ENCODE measurements at regions not wholly inside any gene's neighbourhood (a gene's known extent, or its start where the extent isn't known, plus 50 kb on each side); places are given as distances from the start of the nearest gene placed in this dataset.
"Not testable (repeated sequence)": the region's sequence is repeated elsewhere in the genome, so short reads cannot be mapped to it uniquely, and the experiment has no call there.

DNA sequence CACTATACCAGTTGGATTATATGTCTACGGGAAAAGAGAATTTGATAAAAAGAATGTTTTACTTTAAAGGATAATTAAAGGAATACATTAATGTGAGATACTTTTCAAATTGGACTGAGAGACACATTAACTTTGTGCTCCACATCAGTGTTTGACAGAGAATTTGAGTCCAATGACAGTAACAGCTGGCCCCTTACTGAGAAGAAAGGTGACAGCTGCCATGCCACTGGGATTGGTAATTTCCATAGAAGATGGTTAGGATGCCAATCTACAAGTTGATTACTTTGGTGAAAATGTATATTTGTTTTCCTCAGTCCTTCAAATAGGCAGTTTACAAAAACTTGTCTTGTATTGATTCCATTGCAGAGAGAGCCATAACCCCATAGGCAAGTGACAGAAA is 578.4 kb downstream of the SLCO4C1 start:
- no peak for DNase-seq

DNA sequence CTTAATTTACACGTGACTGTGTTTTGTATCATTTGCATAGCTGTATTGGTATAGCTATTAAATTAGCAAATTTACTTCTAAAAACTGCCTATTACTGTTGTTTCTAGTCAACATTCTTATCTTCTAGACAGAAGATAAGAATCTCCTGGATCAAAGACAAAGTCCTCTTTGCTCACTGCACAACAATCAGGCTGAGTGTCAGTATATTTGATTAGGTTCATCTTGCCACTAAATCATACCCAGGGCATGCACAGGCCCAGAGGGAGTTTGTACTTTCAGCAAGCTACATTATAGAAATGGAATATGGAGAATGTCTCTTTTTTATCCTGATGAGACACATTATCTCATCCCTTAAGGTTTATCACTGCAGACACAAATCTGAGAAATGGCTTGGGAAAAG is 579.1 kb downstream of the SLCO4C1 start:
- DNase-seq: no peak

DNA sequence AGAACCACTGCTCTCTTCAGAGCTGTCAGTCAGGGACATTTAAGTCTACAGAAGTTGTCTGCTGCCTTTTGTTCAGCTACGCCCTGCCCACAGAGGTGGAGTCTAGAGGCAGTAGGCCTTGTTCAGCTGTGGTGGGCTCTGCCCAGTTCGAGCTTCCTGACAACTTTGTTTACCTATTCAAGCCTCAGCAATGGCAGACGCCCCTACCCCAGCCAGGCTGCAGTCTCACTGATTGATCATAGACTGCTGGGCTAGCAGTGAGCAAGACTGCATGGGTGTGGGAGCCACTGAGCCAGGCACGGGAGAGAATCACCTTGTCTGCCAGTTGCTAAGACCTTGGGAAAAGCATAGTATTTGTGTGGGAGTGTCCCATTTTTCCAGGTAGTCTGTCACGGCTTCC is 580.3 kb downstream of the SLCO4C1 start:
- not testable (repeated sequence) for DNase-seq

DNA sequence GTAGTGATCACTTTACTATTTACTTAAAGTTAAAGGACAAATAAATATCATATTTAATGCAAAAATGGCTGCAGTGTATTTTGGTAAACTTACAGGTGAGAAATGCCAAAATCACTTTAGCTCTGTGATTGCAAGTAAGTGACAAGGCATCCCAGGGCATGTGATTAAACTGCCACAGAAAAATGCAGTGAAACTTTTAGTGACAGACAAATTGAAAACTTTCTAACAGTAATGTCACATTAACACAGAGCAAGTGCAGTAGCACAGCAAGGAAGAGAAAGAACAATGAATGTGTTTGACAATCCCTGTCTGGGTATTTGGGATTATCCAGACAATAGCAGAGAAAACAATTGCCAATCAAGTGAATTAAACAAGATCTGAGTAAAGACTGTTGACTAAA is 606.8 kb downstream of the SLCO4C1 start:
- no peak for DNase-seq

DNA sequence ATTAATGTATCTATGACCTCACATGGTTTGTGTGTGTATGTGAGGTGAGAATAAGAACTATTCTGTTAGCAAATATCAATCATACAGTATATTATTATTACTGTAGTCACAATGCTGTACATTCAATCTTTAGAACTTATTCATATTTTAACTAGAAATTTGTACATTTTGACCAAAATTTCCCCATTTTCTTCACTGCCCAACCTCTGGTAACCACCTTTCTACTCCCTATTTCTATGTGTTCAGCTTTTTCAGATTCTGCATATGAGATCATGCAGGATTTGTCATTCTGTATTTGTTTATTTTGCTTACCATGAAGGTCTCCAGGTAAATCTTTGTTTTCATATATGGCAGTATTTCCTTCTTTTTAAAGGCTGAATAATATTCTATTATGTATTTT is 607.9 kb downstream of the SLCO4C1 start:
- no peak for DNase-seq

DNA sequence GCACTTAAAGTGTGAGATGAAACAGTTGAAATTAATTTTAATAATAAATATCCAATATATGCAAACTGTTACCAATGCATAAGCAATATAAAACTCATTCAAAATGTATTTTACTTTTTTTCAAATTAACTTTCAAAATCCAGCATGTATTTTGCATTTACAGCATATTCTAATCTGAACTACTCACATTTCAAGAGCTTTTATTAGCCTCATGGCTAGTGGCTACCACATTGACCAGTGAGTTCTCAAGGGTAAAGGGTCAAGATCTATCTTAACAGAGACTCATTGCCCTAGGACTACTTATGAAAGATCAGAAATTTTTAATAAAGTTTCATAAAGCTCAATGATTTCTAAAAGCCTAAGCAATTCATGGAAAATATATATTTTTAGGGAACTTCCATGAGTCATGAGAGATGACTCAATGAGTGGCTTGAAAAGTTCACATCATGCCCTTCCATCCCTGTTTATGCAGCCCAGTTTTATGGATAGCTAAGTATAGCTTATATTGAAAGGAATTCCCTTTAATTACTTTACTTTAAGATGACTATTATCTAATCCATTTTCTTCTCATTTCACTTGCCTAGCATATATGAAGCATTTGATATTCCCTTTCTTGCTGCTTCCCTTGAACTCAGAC is 608.6 kb downstream of the SLCO4C1 start:
- DNase-seq: no peak

DNA sequence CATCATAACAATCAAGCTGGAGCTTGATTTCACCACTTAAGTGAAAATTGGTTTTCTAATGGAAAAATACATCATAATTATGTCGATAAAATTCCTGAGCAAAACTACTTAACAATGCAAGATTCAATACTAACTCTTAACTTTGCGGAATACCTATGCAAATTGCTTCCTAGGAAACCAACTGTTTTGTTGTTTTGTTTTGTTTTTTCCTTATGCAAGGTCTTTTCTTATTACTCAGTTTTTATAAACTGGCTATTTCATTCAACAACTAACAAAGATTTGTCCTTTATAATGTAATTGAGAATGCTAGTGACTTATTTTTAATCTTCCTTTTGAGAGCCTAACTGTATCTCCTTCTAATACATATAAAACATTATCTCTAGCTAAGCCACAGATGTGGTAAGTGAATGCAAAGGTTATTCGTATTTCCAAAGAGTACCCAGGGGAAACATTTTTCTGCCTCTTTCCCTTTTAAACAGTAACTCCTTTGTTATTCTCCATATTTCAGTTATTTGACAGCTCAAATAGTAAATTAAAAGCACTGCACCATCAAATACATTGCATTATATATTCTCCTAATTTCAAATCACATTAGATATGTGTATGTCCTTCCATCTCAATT is 609.4 kb downstream of the SLCO4C1 start:
- DNase-seq: no peak

DNA sequence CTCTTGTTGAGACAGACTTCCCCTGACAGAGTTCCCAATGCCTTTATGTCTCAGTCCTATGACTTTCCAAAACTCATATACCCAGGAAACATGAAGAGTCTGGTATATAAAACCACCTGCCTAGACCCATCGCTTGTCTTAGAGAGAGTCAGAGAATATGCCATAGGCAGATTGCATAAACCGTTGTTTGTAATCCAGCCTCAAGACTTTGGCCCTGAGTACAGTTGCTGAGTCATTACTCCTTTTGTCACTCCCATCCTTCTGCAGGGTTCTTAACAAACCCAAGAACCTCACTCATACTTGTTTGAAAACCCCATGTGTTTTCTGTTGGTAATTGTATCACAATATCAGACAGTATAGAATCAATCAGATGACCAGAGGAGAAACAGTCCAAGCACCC is 616.3 kb downstream of the SLCO4C1 start:
- DNase-seq: no peak

DNA sequence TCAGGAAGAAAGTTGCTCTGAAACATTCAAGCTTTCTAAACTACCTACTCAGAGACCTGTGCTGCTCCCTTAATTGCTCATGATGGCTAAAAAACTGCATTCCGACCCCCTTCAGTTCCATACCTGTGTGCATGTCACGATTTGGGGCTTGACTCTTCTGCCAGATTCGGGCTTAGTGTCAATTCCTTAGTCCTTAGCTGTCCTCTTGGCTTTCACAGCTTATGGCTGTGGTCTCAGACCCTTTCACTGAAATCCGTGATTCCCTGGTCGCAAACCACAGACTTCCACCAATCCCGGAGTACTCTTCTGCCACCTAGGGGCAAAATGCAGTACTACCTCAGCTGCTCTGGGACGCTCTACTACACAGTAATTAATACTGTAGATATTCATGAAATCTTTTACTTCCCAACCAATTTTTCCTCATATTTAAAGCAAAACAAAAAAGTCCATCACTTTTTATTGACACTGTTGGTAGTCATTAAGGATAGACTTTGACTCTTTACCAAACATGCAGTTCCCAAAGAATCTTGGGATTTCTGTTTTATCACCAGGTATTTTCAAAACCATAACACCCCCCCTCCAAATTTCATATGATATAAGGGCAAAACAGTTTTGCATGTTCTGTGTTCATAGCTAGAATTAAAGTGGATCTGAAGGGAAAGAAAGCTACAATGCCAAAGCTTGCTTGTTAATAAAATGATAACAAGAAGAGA is 617.4 kb downstream of the SLCO4C1 start:
- no peak for DNase-seq

DNA sequence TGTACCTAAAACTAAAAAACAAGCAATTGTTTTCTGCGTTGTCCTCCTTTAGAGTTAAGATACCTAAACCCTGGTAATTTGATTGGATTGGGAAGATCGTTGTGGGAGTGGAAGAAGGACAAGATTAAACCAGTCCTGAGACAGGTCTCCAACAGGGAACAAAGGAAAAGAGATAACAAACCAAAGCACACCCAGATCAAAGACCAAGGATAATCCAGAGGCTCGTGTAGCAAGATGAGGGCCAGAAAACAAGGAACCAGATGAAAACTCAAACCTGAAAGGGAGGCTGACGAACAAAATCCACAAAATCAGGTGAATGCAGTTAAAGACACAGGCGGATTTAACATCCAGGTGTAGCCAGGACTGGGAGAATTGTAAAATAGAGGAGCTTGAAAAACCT is 618.1 kb downstream of the SLCO4C1 start:
- no peak for DNase-seq

DNA sequence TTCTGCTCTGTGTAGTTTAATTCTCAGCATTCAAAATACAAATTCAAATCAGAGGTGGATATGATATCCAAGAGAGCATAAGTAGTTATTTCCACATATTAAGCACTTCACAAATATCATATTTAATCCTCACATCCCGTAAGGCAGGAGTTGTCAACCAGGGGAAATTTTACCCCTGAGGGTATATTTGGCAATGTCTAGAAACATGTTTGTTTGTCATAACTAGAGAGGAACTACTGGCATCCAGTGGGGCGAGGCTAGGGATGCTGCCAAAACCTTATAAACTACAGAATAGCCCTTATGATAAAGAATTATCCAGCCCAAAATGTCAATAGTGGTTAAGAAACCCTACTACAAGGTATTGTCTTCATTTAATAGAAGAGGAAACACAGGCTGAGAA is 619.4 kb downstream of the SLCO4C1 start:
- DNase-seq: no peak

DNA sequence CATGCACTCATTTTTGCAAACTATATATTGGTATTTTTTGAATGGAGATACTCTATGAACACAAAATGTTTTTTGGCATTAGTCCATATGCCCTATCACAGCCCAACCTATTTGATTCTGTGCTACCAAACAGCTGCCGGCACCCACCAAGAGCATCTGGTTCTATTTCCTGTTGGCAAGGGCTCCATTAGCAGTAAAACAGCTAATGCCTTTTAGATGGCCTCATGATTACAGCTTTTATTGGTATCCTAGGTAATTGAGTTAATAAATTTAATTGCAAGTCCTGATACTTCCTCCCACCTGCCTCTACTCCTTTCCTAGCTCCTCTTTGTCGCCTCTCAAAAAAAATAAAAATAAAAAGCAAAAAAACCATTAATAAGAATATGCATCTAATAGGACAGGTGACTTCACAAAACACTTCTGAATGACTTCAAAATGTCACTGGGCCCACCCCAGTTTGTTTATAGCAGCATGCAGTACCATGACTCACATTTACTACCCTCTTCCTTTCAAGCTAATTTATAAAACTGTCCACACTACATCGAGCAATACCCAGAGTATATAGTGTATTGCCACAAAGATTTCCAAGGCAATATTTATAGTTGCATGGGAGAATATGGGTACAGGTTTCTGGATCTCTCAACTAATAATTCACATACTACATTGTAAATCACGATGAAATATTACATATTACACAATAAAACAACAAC is 620.4 kb downstream of the SLCO4C1 start:
- peak; percentile 60 for DNase-seq

DNA sequence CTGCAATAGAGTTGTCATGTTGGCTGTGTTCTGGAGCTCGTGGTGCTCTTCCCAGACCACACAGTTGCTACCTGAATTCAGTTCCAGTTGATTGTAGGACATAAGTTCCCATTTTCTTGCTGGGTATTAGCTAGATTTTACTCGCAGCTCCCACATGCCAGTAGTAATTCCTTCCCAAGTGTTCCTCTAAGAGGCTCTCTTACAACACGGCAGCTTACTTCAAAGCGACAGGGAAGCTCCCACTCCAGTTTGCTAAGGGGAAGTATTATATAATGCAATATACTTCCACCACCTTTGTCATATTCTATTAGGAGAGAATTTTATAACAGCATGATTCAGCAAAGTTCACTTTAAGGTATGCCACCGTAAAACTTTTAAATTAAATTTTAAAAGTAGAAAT is 623.0 kb downstream of the SLCO4C1 start:
- DNase-seq: no peak

DNA sequence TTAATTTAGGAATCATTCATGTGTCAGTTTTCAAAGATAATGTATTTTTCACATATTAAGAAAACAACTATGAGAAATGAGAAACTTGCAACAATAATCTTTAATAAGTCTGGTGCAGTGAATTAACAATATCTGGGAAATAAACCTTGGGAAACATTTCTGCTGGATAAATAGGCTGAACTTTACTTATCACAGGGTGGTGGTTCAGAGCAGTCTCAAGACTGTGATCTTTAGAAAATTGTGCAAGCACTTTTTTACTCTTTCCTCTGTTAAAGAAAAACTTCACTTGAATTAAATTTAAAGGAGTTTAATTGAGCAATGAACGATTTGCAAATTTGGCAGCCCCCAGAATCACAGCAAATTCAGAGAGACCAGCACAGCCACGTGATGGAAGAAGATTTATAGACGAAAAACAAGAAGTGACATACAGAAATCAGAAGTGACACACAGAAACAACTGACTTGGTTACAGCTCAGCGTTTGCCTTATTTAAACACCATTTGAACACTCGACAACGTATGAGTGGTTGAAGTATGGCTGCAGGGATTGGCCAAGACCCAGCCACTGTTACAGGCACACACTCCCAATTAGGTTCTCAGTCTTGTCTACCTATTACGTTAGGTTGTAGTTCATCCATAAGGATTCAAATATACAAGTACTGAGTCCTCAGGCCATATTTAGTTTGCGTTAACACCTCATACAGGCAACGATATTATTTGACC is 631.9 kb downstream of the SLCO4C1 start:
- no peak for DNase-seq

DNA sequence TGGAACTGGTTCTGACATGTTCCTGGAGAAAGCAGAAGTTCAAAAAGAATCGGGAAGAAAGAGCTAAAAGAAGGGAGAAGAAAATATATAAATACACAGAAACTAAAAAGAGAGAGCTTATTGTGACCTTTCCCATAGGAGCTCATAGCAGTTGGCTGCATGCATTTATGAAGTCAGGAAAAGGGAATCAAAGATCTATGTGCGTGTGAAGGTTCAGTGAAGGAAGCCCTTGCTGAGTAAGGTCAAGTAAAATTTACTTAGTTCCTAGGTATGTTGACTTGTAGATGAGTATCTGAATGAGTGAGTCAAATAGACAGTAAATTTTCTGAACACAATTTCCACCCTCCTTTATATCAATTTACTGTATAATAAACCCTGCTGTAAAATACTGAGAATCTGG is 632.5 kb downstream of the SLCO4C1 start:
- no peak for DNase-seq

DNA sequence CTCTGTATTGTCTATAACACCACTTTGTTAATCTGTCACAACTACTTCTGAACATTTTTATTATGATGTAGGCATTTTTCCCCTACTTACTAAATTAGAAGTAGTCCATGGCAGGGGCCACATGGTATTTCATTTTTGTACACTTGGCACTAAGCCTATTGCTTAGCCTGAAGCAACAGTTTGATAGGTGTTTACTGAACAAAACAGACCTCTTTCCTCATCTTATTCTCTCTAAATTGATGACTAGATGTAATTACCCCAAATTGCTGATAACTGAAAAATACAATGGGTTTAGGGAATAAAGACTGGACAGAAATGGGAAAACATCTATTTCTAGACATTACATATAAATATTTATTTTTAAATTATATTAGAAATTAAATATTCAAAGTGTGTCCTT is 633.8 kb downstream of the SLCO4C1 start:
- DNase-seq: no peak

DNA sequence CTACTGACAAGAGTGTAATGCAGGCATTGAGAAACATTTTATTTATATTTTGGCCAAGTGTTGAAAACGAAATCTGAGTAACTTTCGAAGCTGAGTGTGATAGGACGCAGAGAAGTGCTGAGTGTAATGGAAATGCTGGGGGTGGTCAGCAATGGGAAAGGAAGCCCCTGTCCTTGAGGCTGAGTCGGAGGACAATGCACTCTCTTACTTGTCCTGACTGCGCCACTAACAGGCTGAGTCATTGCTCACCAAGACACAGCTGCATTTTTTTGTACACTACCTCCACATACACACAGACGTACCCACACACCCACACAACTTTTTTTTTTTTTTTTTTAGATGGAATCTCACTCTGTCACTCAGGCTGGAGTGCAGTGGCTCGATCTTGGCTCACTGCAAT is 637.7 kb downstream of the SLCO4C1 start:
- no peak for DNase-seq

DNA sequence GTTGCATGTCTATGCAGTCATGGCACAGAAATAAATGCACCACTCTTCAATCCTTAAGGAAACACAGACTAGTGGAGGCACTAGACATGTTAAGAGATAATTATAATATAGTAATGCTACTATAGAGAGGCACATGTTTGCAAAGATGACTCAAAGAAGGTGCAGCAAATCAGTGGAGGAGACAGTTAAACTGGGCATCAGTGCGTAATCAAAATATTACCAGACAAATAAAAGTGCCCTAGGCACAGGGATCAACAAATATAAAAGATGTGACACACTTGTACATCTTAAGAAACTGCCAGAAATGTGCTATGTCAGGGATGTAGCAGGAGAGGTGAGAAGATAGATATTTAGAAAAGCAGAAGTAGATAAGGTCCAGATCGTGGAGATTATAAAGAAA is 642.1 kb downstream of the SLCO4C1 start:
- DNase-seq: no peak

DNA sequence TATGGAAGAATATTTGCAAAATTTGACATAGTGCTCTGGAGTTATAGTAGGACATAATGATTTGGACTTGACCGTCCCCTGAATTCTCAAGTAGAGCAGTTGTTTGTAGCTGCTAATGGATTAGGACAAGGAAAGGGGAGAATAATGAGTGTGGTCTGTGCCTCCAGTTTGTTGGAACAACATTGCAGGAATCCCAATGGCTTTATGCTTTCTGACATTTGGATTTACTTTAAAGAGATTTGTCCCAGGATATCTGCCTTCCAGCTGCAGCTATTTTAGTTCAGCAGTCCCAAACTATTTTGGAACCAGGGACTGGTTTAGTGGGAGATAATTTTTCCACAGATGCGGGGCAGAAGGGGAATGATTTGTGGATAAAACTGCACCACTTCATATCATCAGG is 648.2 kb downstream of the SLCO4C1 start:
- no peak for DNase-seq

DNA sequence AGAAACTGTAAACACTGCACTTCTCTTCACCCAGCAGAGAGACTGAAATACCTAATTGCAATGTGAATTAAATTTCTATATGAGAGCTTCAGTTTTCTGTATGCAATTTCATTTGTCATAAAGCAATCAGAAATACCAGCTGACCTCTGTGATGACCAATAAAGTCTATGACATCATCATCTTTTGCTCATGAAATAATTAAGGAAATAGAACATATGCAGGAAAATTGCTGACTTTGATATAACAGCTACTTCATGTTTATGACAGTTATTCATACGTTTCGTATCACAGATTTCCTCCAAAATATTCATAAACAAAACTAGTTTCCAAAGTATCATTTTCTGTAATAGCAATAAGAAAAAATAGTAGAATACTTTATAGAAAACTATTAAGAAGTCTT is 652.3 kb downstream of the SLCO4C1 start:
- no peak for DNase-seq

DNA sequence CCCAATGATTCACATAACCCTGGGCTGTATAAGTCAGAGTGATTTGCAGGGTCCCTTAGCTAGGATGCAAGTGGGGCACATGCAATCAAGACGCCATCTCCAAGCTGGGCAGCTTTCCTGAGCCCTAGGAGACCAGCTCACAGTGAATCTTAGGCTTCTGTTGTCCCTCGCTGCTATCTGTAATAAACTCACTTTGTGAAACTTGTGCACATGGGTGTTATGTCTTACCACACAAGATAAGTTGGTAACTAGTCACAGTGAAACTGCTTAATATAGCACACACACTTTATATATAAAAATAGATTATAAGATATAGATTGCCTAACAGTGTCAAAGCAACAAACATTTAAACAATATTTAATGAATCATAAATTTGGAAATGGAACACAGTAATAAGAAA is 658.5 kb downstream of the SLCO4C1 start:
- no peak for DNase-seq

DNA sequence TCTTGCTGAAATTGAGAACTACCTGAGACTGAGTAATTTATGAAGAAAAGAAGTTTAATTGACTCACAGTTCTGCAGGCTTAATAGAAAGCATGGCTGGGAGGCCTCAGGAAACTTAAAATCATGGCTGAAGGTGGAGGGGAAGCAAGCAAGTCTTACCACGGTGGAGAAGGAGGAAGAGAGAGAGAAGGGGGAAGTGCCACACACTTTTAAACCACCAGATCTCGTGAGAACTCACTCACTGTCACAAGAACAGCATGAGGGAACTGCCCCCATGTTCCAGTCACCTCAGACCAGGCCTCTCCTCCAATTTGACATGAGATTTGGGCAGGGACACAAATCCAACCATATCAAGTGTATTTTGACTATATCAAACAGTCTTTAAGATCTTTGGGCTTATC is 668.3 kb downstream of the SLCO4C1 start:
- DNase-seq: not testable (repeated sequence)

DNA sequence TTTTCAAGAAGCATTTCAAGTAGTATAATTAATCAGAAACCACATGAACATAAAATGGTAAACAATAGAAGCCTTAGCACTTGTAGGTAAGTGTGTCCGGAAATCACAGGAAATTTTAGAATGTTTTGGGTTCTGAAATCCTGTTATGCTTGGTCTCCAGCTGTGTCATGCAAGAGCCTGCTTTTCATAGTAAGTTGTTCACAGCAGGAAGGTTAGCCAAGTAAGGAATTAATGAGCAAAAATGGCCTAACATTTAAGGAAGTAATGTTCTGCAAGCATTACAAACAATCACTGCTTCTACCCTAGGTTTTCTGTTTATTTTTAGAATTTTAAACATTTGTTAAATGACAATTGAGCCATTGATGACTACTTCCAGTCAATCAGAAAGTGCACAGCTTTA is 669.5 kb downstream of the SLCO4C1 start:
- no peak for DNase-seq

All from NCI-H774 (cell line).